COR-L47 (cell line): ENCODE measurements at regions not wholly inside any gene's neighbourhood (a gene's known extent, or its start where the extent isn't known, plus 50 kb on each side); places are given as distances from the start of the nearest gene placed in this dataset.
"Not testable (repeated sequence)": the region's sequence is repeated elsewhere in the genome, so short reads cannot be mapped to it uniquely, and the experiment has no call there.

ENCODE experiments used
- DNase-seq: peaks from one replicate; lab custom pipeline; 2025; lab: John Stamatoyannopoulos, UW

DNA sequence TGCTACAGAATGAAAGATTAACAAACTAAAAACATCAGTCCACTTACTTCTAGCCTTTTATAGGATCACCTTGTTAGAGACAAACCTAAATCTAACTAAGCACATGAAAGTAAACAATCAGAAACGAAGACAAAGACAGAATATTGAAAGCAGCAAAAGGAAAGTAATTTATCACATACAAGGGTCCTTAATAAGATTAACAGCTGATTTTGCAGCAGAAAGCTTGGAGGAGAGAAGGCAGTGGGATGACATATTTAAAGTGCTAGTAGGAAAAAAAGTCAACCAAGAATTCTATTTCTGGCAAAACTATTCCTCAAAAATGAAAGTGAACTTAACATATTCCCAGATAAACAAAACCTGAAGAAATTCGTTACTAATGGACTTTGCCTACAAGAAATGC is 286.4 kb downstream of the RWDD3 start:
- no peak for DNase-seq

- DNase-seq: no peak
These were observed 298.3 kb downstream of the RWDD3 start for GRCh38 chr1:95532335-95532734.

- DNase-seq: no peak
These were observed 301.0 kb downstream of the RWDD3 start for GRCh38 chr1:95534985-95535384.

GRCh38 chr1:95535614-95536013 is 301.6 kb downstream of the RWDD3 start:
- no peak for DNase-seq

DNA sequence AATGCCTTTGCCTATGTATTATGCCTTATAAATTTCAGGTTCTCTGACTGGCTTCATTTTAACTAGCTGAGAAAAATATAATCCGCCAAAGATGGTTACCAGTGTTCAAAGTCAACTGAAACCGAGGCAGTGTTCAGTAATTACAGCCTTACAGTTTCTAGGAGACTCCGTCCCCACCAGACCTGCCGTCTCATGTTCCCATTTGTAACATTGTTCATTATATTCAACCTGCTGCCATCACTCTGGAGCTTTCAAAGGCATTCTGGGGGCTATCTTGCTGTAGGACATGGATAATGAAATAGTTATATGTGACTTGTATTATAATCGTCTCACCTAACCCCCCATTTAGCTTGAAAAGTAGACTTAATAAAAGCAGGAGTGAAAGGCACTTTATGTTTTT is 302.5 kb downstream of the RWDD3 start:
- DNase-seq: no peak

DNA sequence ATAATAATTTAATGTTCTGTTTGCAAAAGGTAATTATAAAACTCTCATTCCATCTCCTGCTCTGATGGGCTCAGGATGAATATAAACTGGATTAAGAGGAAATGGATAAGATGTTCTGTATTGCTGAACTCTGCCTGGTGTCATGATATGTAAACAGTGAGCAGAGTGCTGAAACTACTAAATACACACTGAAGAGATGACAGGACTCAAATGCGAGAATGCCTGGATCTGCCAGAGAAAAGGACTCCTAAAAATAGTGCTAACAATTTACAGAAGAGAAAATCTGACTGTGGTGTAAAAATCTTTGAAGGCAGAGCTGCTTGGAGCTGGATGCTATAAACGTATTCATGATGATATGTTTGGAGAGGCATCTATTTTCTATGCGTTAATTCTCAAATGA is 303.2 kb downstream of the RWDD3 start:
- DNase-seq: no peak

- not testable (repeated sequence) for DNase-seq
These were observed 304.2 kb downstream of the RWDD3 start for GRCh38 chr1:95538242-95538641.

DNA sequence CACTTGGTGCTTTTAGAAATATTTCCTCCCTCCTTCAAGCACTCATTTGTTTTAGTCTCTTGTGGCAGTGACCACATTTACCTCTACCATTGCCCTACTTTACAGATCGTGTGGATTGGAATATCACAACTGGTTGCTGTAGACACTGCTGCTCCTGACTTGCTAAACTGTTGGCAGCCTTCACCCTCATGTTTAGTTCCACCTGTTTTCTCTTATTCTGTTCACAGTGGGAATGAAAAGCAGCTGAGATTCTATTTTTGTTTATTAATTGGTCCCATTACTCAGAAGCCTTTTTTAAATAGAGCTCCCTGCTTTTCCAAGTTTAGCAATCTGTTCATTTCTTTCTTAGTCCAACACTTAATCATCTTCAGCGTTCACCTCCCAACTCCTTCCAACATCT is 308.9 kb downstream of the RWDD3 start:
- DNase-seq: no peak

- DNase-seq: no peak
These were observed 313.0 kb downstream of the RWDD3 start for GRCh38 chr1:95547005-95547404.

DNA sequence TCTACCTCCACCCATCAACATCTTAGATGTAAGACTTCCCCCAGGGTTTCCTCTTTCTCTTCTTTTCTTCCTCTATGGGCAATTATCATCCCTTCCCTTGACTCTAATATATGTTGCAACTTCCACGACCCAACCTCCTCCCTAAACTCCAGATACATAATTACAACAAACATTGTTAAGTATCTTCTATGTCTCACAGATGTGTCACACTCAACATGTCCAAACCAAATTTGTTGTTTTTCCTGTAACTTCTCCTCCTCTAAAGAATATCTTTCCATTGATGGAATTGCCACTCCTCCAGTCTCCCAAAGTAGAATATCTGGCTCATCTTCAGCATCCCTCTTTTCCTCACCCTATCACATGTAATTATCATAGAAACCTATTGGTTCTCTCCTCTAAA is 314.2 kb downstream of the RWDD3 start:
- no peak for DNase-seq

DNA sequence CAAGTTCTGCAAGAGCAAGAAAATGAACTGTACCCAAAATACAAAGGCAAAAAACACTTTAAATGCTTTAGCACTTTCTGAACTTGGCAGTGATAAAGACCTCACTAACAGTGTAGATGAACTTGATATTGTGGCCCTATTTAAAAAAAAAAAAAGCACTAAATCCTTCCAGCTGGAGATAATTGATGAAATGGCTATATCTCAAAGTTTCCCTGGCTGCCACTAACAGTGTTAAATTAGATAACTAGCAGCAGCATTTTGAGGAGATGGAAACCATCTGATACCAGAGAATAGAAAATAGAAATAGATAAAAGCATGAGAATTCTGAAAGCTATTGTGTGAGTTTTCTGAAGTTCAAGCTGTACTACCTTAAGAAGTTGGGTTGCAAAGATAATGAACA is 317.2 kb downstream of the RWDD3 start:
- DNase-seq: no peak

DNA sequence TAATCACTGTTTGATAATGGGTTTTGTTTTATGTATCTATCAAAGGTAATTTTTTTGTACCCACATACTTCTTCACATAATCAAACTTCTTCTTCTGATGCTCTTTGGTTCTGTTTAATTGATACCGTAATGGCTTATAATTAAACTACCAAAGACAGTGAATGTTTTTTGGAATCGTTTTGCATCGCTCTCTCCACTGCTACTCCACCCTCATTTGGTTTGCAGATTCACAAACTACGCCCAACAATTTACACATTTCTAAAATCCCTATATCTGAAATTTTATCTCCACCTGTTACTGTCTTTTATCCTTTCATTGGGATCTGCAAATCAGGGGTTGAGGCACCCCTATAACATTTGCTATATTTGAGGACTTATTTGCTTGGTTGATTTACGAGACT is 319.6 kb downstream of the RWDD3 start:
- no peak for DNase-seq

DNA sequence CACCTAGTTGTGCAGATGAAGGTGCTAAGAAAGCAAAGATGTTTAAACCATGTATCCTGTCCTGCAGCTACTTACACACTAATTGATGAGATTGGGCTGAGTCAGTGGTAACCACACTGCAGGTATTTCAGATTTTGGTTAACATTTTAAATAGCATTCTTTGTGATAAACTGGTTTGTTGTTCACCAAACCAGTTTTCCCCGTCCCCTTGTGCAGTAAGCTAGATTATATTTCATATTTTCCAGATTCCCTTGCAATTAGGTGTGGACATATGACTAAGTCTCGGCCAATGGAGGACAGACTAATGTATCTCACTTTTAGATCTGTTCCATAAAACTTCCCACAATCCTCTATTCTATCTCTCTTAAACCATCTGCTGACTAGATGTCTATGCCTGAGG is 320.4 kb downstream of the RWDD3 start:
- no peak for DNase-seq

GRCh38 chr1:95558791-95559190 is 324.8 kb downstream of the RWDD3 start:
- DNase-seq: no peak

GRCh38 chr1:95561346-95561745 is 327.3 kb downstream of the RWDD3 start:
- DNase-seq: peak; percentile 56

DNA sequence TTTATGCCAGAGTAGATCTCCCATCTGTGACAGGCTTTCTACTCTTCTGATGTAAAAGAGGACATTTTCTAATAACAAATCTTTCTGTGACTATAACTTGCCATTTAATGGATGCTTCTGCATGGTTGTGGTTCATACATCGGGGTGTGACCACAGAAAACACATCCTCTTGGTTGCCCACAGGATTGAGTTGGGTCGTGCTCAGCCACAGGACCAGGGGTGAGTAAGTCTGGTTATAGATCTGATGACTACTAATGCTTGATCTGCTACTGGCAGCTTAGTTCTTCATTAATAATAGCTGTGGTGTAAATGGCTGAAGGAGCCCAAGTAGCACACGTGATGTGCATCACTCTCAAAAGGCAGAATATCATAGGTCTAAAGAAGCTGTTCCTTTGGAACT is 328.2 kb downstream of the RWDD3 start:
- no peak for DNase-seq

GRCh38 chr1:95572002-95572401 is 338.0 kb downstream of the RWDD3 start:
- no peak for DNase-seq

DNA sequence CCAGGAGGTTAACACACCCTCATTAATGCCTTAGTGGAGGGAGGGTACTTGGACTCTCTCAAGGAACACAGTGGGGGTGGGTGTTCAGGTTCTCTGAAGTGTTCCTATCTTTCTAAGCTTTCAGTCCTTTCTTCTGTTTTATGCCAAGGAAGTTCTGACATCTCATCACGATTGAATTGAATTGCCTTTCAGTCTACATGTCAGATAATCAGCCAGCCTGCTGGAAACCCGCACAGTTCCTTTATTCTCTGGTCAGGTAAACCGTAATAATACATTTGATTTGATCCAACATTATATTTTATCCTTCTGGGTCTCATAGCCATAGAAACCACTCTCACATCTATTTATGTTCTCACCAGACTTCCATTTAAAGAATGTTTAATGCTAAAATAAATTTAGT is 339.0 kb downstream of the RWDD3 start:
- DNase-seq: no peak

DNA sequence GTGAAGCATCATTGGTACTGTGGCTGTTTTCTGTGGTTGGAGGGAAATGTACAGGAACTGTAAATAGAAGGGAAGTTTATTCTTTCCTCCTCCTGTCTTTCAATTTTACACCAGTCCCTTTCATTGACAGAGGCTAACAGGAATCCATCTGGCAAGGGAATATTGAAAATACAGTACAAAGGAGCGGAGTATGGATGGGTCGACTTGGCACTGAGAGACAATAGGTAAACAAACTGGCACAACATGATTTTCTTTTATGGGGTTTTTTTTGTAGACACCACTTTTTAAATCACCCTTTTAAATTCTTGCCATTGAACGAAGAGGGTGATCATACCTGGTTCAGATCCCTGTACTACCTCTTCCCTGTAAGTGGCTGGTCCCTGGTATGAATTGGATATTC is 341.3 kb downstream of the RWDD3 start:
- no peak for DNase-seq

GRCh38 chr1:95578462-95578861 is 344.5 kb downstream of the RWDD3 start:
- no peak for DNase-seq

DNA sequence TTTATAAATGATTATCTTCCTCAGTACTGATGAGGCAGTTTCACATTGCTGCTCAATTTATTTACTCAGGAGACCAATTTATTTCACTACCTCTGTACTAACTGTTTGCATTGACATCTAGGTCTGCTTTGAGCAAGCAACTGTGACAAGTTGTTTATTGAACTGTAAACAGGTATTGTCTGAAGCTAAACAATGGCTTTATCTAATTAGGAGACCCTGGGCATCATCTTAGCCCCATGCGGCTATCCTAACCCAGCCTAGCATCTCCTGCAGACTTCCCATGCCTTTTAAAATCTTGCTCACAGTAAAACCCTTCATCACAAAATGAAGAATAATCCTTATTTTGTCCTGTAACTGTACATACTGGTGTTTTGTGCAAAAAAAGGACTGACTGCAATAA is 348.2 kb downstream of the RWDD3 start:
- peak; percentile 54 for DNase-seq

GRCh38 chr1:95582746-95583145 is 348.7 kb downstream of the RWDD3 start:
- no peak for DNase-seq

DNA sequence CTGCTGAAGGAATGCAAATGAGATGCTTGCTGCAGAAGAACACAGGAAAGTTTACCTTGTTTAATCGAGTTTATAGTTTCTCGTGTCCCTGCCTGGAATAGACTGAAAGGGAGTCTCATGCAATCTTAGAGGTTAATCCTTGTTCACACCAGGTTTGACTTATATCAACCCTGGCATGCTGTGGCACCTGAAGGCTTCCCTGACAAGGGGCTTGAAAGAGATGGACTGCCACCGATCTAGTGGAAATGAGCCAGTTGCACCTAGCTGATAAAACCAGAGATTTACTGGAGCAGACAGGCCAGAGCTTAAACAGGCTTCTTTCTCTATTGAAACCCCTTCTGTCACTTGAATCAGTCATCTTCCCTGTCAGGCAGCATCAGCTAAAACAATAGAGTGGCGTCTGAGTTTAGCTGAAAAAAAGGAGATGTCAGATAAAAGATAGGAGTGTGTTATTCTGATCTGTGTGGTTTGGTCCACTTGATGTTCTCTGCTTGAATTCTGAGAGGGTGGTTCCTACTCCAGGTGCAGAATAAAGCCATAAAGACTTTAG is 349.7 kb downstream of the RWDD3 start:
- no peak for DNase-seq

DNA sequence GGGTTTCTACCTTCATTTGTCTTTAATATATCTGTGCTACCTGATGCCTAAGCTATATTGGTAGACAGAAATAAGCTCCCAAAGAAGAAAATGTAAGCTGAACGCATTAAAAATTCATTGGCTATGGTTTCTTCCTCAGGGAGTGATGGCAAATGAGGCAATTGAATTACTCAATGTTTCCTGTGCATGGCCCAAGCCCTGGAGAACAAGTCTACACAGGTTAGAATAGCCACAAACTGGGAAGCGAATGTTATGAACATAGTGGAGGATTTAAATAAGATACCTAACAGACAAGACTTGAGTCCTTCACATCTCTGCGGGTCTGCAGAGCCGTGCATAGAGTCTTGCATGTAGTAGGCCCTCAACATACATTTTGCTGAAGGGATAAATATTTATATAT is 350.3 kb downstream of the RWDD3 start:
- no peak for DNase-seq

- peak; percentile 78 for DNase-seq
These were observed 370.8 kb downstream of the RWDD3 start for GRCh38 chr1:95604771-95605170.
